GM18499 (cell line): ENCODE measurements at regions not wholly inside any gene's neighbourhood (a gene's known extent, or its start where the extent isn't known, plus 50 kb on each side); places are given as distances from the start of the nearest gene placed in this dataset.

Source experiments
- ATAC-seq: cut with Tn5 transposase; IDR thresholded peaks from one replicate; pipeline ENCODE4 v1.9.1; 2021; ENCODE audit warnings: moderate number of reproducible peaks; ENCODE audit not compliant: insufficient read depth, unreplicated experiment

GRCh38 chr13:22648320-22648801, 532.4 kb upstream of the SGCG start:
- no peak for ATAC-seq

GRCh38 chr13:22652796-22653195, 528.0 kb upstream of the SGCG start:
- ATAC-seq: no peak

GRCh38 chr13:22653866-22654265, 526.9 kb upstream of the SGCG start:
- no peak for ATAC-seq

- ATAC-seq: no peak
Observed at GRCh38 chr13:22655106-22655852, 525.5 kb upstream of the SGCG start.

GRCh38 chr13:22662771-22663170, 518.0 kb upstream of the SGCG start:
- ATAC-seq: no peak

GRCh38 chr13:22665506-22665905, 515.3 kb upstream of the SGCG start:
- no peak for ATAC-seq

- ATAC-seq: no peak
Observed at GRCh38 chr13:22690756-22691155, 490.0 kb upstream of the SGCG start.

- no peak for ATAC-seq
Observed at GRCh38 chr13:22693691-22694090, 487.1 kb upstream of the SGCG start.

- no peak for ATAC-seq
Observed at GRCh38 chr13:22696433-22696832, 484.3 kb upstream of the SGCG start.

GRCh38 chr13:22698467-22698866, 482.3 kb upstream of the SGCG start:
- ATAC-seq: no peak

GRCh38 chr13:22700246-22700887, 480.4 kb upstream of the SGCG start:
- no peak for ATAC-seq

GRCh38 chr13:22703601-22704209, 477.1 kb upstream of the SGCG start:
- no peak for ATAC-seq

- ATAC-seq: no peak
Observed at GRCh38 chr13:22707946-22708345, 472.8 kb upstream of the SGCG start.

GRCh38 chr13:22717036-22717435, 463.7 kb upstream of the SGCG start:
- no peak for ATAC-seq

GRCh38 chr13:22726726-22727125, 454.1 kb upstream of the SGCG start:
- no peak for ATAC-seq

GRCh38 chr13:22735011-22735995, 445.5 kb upstream of the SGCG start:
- no peak for ATAC-seq

GRCh38 chr13:22736084-22736767, 444.6 kb upstream of the SGCG start:
- ATAC-seq: no peak

- ATAC-seq: no peak
Observed at GRCh38 chr13:22736768-22737092, 444.0 kb upstream of the SGCG start.

- ATAC-seq: no peak
Observed at GRCh38 chr13:22738357-22738756, 442.4 kb upstream of the SGCG start.

GRCh38 chr13:22740264-22740663, 440.5 kb upstream of the SGCG start:
- no peak for ATAC-seq
